ENCODE measurements at regions not wholly inside any gene's neighbourhood (a gene's known extent, or its start where the extent isn't known, plus 50 kb on each side); places are given as distances from the start of the nearest gene placed in this dataset.

DNA sequence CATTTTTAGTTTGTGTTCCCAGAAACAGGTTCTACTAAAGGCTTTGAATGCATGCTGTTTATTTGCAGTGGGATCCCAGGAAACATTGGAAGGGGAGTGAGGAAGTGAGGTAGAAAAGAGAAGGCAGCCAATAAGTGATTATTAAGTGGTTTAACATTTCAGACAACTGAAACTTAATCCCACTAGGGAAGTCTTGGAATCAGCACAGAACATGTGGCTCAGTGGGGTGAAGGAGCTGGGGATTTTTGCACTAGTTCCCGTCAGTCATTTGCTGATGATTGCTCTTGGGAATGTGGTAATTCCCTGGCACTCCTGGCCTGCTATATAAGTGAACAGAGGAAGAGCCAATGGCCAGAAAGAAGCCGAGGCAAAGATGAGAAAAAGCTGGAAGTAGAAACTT, 1053.0 kb upstream of the IGFBP7 start:
- Histone ChIP-seq H3K36me3 (ENCODE audit: insufficient read depth in 1 of 2, low read depth in 1 of 2) (no peaks in the 10 kb centered on the region), H3K4me1 (no peaks in the 10 kb centered on the region), H3K4me3 (no peak overlapping the region), H3K27me3 (ENCODE audit: insufficient read depth in 3 of 3, low read length in 2 of 3) (no peaks in the 10 kb centered on the region), H3K27ac (no peak overlapping the region), H3K9me3 (no peaks in the 10 kb centered on the region)
- intact Hi-C loops (cut with DNase I) = no loop called here
- 8 to 12% (median 8%) methylated on average over 2 of the region's 2 CpGs for WGBS, 3 donors
- no peak for DNase-seq
- peak; percentile 37 to 60 (median 46) for ATAC-seq
- TF ChIP-seq, protein P1, sequence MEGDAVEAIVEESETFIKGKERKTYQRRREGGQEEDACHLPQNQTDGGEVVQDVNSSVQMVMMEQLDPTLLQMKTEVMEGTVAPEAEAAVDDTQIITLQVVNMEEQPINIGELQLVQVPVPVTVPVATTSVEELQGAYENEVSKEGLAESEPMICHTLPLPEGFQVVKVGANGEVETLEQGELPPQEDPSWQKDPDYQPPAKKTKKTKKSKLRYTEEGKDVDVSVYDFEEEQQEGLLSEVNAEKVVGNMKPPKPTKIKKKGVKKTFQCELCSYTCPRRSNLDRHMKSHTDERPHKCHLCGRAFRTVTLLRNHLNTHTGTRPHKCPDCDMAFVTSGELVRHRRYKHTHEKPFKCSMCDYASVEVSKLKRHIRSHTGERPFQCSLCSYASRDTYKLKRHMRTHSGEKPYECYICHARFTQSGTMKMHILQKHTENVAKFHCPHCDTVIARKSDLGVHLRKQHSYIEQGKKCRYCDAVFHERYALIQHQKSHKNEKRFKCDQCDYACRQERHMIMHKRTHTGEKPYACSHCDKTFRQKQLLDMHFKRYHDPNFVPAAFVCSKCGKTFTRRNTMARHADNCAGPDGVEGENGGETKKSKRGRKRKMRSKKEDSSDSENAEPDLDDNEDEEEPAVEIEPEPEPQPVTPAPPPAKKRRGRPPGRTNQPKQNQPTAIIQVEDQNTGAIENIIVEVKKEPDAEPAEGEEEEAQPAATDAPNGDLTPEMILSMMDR (IDR thresholded peaks at IDR 0.05) = no peak

DNA sequence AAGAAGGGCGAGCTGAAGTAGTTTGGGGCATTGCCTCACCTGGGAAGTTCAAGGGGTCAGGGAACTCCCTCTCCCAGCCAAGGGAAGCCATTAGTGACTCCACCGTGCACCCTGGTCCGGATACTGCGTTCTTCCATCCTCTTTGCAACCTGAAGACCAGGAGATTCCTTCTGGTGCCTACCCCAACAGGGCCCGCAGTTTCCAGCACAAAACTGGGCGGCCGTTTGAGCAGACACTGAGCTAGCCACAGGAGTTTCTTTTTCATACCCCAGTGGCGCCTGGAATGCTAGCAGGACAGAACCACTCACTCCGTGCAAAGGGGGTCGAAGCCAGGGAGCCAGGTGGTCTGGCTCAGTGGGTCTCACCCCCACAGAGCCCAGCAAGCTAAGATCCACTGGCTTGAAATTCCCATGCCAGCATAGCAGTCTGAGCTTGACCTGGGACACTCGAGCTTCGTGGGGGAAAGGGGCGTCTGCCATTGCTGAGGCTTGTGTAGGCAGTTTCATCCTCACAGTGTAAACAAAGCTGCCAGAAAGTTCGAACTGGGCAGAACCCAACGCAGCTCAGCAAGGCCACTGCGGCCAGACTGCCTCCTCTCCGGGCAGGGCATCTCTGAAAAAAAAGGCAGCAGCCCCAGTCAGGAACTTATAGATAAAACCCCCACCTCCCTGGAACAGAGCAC, 1039.4 kb upstream of the IGFBP7 start:
- 87 to 88% (median 88%) methylated on average over 17 of the region's 17 CpGs for WGBS, 3 donors
- no peaks in the 10 kb centered on the region for H3K4me1 ChIP-seq
- intact Hi-C loops (cut with DNase I) = no loop called here

DNA sequence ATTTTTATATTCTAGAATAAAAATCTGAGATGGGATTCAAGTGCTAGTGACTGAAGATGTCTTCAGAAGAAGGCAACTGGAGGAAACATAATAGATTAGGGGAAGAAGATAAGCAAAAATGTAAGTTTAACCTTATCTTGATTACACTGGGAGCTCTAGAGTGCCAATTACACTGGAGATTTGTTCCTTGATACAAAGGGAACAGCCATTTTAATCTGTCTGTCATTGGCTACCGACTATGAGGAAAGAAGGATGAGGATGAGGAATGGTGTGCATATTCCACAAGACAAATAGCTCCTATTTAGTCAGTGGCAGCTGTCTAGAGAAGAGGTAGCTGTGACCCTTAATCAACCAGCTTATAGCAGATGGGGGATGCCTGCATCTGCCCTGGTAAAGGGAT, 1034.5 kb upstream of the IGFBP7 start:
- no peak overlapping the region for H3K27ac ChIP-seq
- DNase-seq (no peak), ATAC-seq (no peak)
- H3K9me3 ChIP-seq = no peaks in the 10 kb centered on the region
- TF ChIP-seq, protein P1 (IDR thresholded peaks at IDR 0.05) = no peak
- H3K27me3 ChIP-seq (ENCODE audit: insufficient read depth in 3 of 3, low read length in 2 of 3) = no peaks in the 10 kb centered on the region
- intact Hi-C loops (cut with DNase I) = no loop called here
- 65 to 67% (median 65%) methylated on average over 1 of the region's 1 CpG for WGBS, 3 donors
- H3K36me3 ChIP-seq (ENCODE audit: insufficient read depth in 1 of 2, low read depth in 1 of 2) = no peaks in the 10 kb centered on the region
- H3K4me3 ChIP-seq = no peak overlapping the region
- H3K4me1 ChIP-seq = no peaks in the 10 kb centered on the region

More for the DNA sequence above, 1039.4 kb upstream of the IGFBP7 start:
- ATAC-seq = no peak
- Histone ChIP-seq H3K27me3 (ENCODE audit: insufficient read depth in 3 of 3, low read length in 2 of 3) (no peaks in the 10 kb centered on the region), H3K36me3 (ENCODE audit: insufficient read depth in 1 of 2, low read depth in 1 of 2) (no peaks in the 10 kb centered on the region), H3K27ac (no peak overlapping the region), H3K4me3 (no peak overlapping the region), H3K9me3 (no peaks in the 10 kb centered on the region)
- TF ChIP-seq, protein P1 (IDR thresholded peaks at IDR 0.05) = no peak
- no peak for DNase-seq

DNA sequence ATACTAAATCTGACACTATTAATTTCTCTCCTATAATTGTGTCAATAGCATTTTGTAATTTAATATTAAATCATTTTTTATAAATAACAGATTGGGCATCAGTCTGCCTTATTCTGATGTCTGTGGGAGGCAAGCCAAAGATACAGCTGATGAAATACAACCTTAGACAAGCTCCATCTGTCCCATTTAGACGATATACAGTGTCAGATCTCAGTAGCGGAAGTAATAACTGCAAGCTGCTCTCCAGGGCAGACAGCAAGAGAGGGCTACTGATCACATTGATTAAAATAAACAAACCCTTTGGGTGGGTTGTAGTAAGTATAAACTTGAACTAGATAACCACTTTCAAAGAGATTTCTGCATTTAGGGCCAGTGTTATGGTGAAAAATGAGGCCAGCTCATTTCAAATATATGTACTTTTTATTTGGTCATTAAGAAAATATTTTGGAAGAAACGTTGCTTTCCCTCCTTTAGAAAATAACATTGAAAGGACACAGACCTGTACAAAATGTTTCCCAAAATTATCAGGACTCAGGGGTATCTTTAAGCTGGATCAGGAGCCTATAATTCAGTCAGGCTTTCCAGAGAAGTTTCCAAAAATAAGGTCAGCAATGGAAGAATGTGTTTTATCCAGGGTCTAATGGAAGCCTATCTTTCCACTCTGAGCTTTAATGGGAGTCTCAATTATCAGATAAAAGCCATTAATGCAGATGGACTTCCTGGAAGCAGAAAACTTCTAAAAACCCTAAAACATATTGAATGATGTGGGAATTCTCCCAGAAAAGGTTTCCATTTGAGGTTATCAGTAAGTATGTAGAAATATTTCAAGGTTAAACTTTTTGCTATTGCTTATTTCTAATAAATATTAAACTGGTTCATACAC, 1028.8 kb upstream of the IGFBP7 start:
- DNase-seq = no peak
- Histone ChIP-seq H3K36me3 (ENCODE audit: insufficient read depth in 1 of 2, low read depth in 1 of 2) (no peaks in the 10 kb centered on the region), H3K4me1 (no peaks in the 10 kb centered on the region), H3K4me3 (no peak overlapping the region), H3K9me3 (no peaks in the 10 kb centered on the region), H3K27ac (no peak overlapping the region), H3K27me3 (ENCODE audit: insufficient read depth in 3 of 3, low read length in 2 of 3) (no peaks in the 10 kb centered on the region)
- TF ChIP-seq, protein P1 (IDR thresholded peaks at IDR 0.05) = no peak
- ATAC-seq = no peak
- intact Hi-C loops (cut with DNase I) = no loop called here
- WGBS, 3 donors = 29 to 38% (median 31%) methylated on average over 3 of the region's 3 CpGs

Measured in psoas muscle (tissue), 7 donors.